Nephron (organoid): ENCODE measurements at regions not wholly inside any gene's neighbourhood (a gene's known extent, or its start where the extent isn't known, plus 50 kb on each side); places are given as distances from the start of the nearest gene placed in this dataset.

Source experiments
- H3K27ac Mint-ChIP-seq, 3 experiments: 2 replicates each; pipeline ENCODE4 v1.8.0; 2020; ENCODE audit warnings: mixed read lengths in 3 of 3, mild to moderate bottlenecking in 2 of 3, moderate library complexity in 1 of 3
- H3K27me3 Mint-ChIP-seq: 2 replicates; pipeline ENCODE4 v1.8.0; 2021; ENCODE audit warnings: low read depth, mild to moderate bottlenecking, moderate library complexity, mixed read lengths
- H3K36me3 Mint-ChIP-seq: 2 replicates; pipeline ENCODE4 v1.8.0; 2020; ENCODE audit warnings: low read depth, mixed read lengths
- H3K4me1 Mint-ChIP-seq: 2 replicates; pipeline ENCODE4 v1.8.0; 2020; ENCODE audit warnings: mixed read lengths
- H3K4me3 Mint-ChIP-seq, 3 experiments: 2 replicates each; pipeline ENCODE4 v1.8.0; 2020; ENCODE audit warnings: mild to moderate bottlenecking in 3 of 3, mixed read lengths in 3 of 3, moderate library complexity in 2 of 3
- H3K9me3 Mint-ChIP-seq: 2 replicates; pipeline ENCODE4 v1.8.0; 2020; ENCODE audit warnings: mixed read lengths
- CTCF ChIP-seq, 3 experiments: fragments of 200-600 bp; sonication (generic); IDR thresholded peaks; one replicate each; pipeline ENCODE4 v1.5.0; 2021; ENCODE audit warnings: antibody characterized with exemption in 3 of 3; ENCODE audit not compliant: unreplicated experiment in 3 of 3

DNA sequence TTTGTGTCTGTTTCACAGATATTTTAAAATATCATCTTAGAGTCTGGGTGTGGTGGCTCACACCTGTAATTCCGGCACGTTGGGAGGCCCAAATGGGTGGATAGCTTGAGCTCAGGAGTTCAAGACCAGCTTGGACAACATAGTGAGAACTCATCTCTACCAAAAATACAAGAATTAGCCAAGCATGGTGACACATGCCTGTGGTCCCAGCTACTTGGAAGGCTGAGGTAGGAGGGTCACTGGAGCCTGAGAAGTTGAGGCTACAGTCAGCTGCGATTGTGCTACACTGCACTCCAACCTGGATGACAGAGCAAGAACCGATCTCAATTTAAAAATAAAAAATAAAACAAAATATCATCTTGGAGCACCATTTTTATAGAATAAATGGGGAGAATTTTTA, 1247.6 kb upstream of the MIR17HG start:
- no peaks in the 10 kb centered on the region for H3K27me3 Mint-ChIP-seq
- no peak overlapping the region for H3K4me3 Mint-ChIP-seq
- H3K9me3 Mint-ChIP-seq: peaks cover 2% of the 10 kb centered on the region
- TF ChIP-seq CTCF (IDR thresholded peaks at IDR 0.05; ENCODE audit: unreplicated experiment in 3 of 3): no peak
- H3K4me1 Mint-ChIP-seq: no peaks in the 10 kb centered on the region
- no peak overlapping the region for H3K27ac Mint-ChIP-seq
- no peaks in the 10 kb centered on the region for H3K36me3 Mint-ChIP-seq

DNA sequence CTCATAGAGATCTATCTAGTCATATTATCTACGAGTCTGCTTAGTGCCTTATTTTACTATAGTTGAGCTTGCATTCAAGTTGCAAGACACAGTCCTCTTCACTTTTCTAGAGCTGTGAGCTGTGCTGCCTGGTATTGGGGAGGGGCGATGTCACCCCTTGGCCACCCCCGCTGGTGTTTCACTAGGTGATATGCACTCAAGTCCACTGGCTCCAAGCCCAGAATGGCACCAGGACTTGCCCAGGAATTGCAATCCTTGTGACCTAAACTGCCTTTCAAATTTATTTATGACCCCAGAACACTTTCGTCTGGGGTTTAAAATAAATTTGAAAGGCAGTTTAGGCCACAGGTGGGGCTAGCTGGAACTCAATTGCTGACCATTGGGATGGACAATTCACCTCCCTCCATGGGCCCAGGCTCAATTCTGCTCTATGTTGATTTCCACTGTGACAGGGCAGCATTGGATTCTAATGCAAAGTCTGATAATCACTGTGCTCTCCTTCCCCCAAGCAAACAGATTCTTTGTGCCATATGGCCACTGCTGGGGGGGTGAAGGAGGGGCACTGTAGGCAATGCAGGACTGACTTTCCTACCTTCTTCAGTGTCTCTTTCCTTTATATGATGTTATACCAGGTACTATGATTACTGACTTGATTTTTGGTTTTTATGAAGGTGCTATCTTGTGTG, 1244.2 kb upstream of the MIR17HG start:
- no peaks in the 10 kb centered on the region for H3K36me3 Mint-ChIP-seq
- H3K4me3 Mint-ChIP-seq: no peak overlapping the region
- TF ChIP-seq CTCF (IDR thresholded peaks at IDR 0.05; ENCODE audit: unreplicated experiment in 3 of 3): no peak
- H3K9me3 Mint-ChIP-seq: no peaks in the 10 kb centered on the region
- peaks cover 20% of the 10 kb centered on the region for H3K4me1 Mint-ChIP-seq
- no peaks in the 10 kb centered on the region for H3K27me3 Mint-ChIP-seq
- no peak overlapping the region for H3K27ac Mint-ChIP-seq

DNA sequence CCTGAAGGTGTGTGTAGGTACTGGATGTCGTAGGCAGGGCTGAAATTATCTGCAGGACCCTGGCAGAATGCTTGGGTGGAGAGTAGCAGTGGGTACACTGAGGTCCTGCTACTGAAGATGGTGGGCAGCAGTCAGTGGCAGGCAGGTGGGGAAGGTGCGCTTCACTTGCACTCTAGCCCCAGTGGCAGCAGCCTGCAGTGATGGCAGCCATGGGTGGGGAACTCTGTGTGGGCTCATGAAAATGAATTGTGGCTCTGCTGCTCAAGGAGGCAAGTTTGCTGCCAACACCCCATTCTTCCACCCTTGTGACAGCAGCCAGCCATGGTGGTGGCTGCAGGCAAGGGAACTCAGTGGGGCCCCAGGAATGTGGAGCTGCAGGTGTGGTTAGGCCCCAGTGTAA, 1242.7 kb upstream of the MIR17HG start:
- H3K27ac Mint-ChIP-seq: no peak overlapping the region

GRCh38 chr13:90105276-90105675, 1242.2 kb upstream of the MIR17HG start:
- Mint-ChIP-seq H3K27ac (peak overlapping the region in 2 of 3 experiments; percentile 74 to 88), H3K4me3 (no peak overlapping the region), H3K27me3 (no peaks in the 10 kb centered on the region), H3K9me3 (no peaks in the 10 kb centered on the region), H3K36me3 (no peaks in the 10 kb centered on the region), H3K4me1 (peaks cover 31% of the 10 kb centered on the region)
- TF ChIP-seq CTCF (IDR thresholded peaks at IDR 0.05; ENCODE audit: unreplicated experiment in 3 of 3): no peak

More for the DNA sequence above, 1242.7 kb upstream of the MIR17HG start:
- TF ChIP-seq CTCF (IDR thresholded peaks at IDR 0.05; ENCODE audit: unreplicated experiment in 3 of 3): no peak
- Mint-ChIP-seq H3K4me1 (peaks cover 31% of the 10 kb centered on the region), H3K27me3 (no peaks in the 10 kb centered on the region), H3K4me3 (no peak overlapping the region), H3K9me3 (no peaks in the 10 kb centered on the region), H3K36me3 (no peaks in the 10 kb centered on the region)

DNA sequence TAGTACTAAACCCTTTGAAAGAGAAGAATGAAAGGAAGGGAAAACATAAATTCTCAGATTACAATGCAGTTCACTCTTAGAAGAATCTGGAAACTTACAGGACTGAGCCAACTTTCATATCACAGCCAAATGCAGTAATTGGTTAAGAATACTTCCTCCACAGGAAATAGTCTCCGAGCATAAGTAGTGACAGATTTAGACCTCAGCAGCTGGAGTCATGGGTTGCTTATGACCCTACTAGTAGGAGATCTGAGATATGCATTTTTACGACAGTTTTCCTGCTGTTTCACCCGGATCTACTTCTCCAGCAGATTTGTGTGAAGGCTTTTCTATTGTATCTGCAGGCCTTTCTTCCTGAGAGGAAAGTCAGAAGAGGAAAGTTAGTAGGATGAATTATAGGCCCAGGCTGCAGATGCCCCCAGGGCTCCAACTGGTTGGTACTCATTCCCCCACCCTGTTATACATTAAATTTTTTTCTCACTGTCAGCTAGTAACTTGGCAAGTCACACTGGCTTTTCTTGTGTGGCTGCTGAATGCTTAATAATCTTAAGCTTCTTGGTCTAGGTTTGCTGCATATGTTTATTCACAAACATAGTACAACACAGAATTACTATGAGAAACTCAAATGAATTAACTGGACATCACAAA, 1241.5 kb upstream of the MIR17HG start:
- Mint-ChIP-seq H3K9me3 (no peaks in the 10 kb centered on the region), H3K27ac (peak overlapping the region; percentile 71 to 88 (median 74)), H3K27me3 (no peaks in the 10 kb centered on the region), H3K4me1 (peaks cover 31% of the 10 kb centered on the region), H3K4me3 (no peak overlapping the region), H3K36me3 (no peaks in the 10 kb centered on the region)
- no peak for TF ChIP-seq CTCF (IDR thresholded peaks at IDR 0.05; ENCODE audit: unreplicated experiment in 3 of 3)

DNA sequence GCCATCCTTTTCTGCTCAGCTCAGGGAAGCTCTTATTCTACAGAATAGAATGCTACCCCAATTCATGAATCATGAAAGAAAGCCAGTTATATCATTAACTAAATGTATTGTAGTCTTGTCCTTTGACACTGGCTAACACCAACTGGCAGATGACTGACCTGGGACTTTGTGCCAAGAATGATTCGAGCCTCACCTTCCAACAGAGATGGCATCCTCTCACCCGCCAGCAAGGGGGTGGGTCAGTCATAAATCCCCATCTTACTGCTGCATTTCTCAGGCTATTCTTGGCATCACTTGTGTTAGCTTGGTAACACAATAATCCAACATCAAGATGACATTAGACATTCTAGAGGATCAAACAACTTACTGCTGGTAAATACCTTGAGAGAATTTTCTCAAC, 1239.8 kb upstream of the MIR17HG start:
- H3K9me3 Mint-ChIP-seq: no peaks in the 10 kb centered on the region
- no peaks in the 10 kb centered on the region for H3K27me3 Mint-ChIP-seq
- peak overlapping the region in 2 of 3 experiments; percentile 40 to 54 for H3K27ac Mint-ChIP-seq
- H3K36me3 Mint-ChIP-seq: no peaks in the 10 kb centered on the region
- no peak overlapping the region for H3K4me3 Mint-ChIP-seq
- peaks cover 31% of the 10 kb centered on the region for H3K4me1 Mint-ChIP-seq
- TF ChIP-seq CTCF (IDR thresholded peaks at IDR 0.05; ENCODE audit: unreplicated experiment in 3 of 3): no peak
